ENCODE measurements at regions not wholly inside any gene's neighbourhood (a gene's known extent, or its start where the extent isn't known, plus 50 kb on each side); places are given as distances from the start of the nearest gene placed in this dataset.

DNA sequence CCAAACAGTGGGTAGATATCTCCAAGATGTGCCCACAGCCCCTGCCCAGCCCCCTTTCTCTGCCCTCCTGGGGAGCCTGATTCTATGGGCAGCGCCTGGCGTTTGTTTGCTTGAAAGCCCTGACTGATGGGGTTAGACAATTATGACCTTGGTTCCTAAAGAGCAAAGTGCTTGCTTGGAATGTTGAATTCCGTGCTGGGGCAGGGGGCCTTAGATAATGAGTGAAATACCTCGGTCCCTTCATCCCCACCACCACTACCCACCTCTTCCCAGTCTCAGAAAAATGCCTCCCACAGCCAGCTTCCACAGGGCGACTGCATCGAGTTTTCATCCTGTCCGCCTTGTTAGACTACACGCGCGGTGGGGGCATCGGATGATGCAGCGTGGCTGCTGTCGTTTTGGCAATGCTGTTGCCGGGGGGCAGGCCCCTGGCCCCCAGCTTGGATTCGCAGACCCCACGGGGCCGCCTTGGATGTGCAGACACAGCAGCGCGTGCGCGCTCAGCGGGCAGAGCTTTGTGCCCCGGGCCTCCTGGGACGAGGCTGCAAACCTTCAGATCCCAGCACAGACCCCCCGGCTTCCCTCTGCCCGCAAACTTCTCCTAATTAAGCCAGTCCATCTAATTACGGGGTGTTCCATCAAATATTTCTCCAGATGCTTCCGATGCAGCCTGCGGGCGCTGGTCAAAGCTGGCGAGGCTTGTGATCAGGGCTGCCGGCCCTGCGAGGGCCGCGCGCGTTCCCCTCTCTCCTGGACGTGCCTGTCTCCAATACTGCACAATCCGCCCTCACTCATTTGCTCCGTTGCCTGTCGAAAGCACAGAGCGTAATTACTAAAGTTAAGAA is 86.1 kb downstream of the LINC00237 start (continued):
- TF ChIP-seq, protein P1, sequence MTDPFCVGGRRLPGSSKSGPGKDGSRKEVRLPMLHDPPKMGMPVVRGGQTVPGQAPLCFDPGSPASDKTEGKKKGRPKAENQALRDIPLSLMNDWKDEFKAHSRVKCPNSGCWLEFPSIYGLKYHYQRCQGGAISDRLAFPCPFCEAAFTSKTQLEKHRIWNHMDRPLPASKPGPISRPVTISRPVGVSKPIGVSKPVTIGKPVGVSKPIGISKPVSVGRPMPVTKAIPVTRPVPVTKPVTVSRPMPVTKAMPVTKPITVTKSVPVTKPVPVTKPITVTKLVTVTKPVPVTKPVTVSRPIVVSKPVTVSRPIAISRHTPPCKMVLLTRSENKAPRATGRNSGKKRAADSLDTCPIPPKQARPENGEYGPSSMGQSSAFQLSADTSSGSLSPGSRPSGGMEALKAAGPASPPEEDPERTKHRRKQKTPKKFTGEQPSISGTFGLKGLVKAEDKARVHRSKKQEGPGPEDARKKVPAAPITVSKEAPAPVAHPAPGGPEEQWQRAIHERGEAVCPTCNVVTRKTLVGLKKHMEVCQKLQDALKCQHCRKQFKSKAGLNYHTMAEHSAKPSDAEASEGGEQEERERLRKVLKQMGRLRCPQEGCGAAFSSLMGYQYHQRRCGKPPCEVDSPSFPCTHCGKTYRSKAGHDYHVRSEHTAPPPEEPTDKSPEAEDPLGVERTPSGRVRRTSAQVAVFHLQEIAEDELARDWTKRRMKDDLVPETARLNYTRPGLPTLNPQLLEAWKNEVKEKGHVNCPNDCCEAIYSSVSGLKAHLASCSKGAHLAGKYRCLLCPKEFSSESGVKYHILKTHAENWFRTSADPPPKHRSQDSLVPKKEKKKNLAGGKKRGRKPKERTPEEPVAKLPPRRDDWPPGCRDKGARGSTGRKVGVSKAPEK (CRISPR knock-in tag; IDR thresholded peaks at IDR 0.05; ENCODE audit: borderline replicate concordance) = no peak
- TF ChIP-seq, protein P2, sequence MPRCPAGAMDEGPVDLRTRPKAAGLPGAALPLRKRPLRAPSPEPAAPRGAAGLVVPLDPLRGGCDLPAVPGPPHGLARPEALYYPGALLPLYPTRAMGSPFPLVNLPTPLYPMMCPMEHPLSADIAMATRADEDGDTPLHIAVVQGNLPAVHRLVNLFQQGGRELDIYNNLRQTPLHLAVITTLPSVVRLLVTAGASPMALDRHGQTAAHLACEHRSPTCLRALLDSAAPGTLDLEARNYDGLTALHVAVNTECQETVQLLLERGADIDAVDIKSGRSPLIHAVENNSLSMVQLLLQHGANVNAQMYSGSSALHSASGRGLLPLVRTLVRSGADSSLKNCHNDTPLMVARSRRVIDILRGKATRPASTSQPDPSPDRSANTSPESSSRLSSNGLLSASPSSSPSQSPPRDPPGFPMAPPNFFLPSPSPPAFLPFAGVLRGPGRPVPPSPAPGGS (CRISPR knock-in tag; IDR thresholded peaks at IDR 0.05) = no peak
- TF ChIP-seq ZNF713 (CRISPR knock-in tag; IDR thresholded peaks at IDR 0.05) = no peak
- no peak for TF ChIP-seq ZNF12 (CRISPR knock-in tag; IDR thresholded peaks at IDR 0.05)
- TF ChIP-seq ZBTB42 (CRISPR knock-in tag; IDR thresholded peaks at IDR 0.05) = no peak
- 0 out of 2 replicates have a peak, but pooled peaks have one; percentile 35 for TF ChIP-seq RCOR2 (CRISPR knock-in tag; IDR thresholded peaks at IDR 0.05)
- TF ChIP-seq DMAP1 (CRISPR knock-in tag; IDR thresholded peaks at IDR 0.05) = no peak
- no peak for TF ChIP-seq CAMTA2 (CRISPR knock-in tag; IDR thresholded peaks at IDR 0.05; ENCODE audit: borderline replicate concordance)
- TF ChIP-seq, protein P3, sequence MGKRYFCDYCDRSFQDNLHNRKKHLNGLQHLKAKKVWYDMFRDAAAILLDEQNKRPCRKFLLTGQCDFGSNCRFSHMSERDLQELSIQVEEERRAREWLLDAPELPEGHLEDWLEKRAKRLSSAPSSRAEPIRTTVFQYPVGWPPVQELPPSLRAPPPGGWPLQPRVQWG (CRISPR knock-in tag; IDR thresholded peaks at IDR 0.05; ENCODE audit: borderline replicate concordance, low read depth) = no peak
- TF ChIP-seq TBX3 (IDR thresholded peaks at IDR 0.05; ENCODE audit: borderline replicate concordance) = no peak
- no peak for TF ChIP-seq EZH2 (conservative IDR thresholded peaks at IDR 0.05; ENCODE audit: low read depth, low read length)
- no peak for TF ChIP-seq TMF1 (CRISPR knock-in tag; IDR thresholded peaks at IDR 0.05; ENCODE audit: low read depth)
- TF ChIP-seq NCOA1 (CRISPR knock-in tag; IDR thresholded peaks at IDR 0.05) = no peak
- peak; percentile 53; the same call in 1 of the 2 replicates for TF ChIP-seq ZNF350 (CRISPR knock-in tag; IDR thresholded peaks at IDR 0.05; ENCODE audit: borderline replicate concordance, low read depth)
- TF ChIP-seq TRIM24 (CRISPR knock-in tag; IDR thresholded peaks at IDR 0.05) = no peak
- TF ChIP-seq, protein P4, sequence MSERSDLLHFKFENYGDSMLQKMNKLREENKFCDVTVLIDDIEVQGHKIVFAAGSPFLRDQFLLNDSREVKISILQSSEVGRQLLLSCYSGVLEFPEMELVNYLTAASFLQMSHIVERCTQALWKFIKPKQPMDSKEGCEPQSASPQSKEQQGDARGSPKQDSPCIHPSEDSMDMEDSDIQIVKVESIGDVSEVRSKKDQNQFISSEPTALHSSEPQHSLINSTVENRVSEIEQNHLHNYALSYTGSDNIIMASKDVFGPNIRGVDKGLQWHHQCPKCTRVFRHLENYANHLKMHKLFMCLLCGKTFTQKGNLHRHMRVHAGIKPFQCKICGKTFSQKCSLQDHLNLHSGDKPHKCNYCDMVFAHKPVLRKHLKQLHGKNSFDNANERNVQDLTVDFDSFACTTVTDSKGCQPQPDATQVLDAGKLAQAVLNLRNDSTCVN (CRISPR knock-in tag; IDR thresholded peaks at IDR 0.05; ENCODE audit: borderline replicate concordance) = no peak
- TF ChIP-seq, protein P5, sequence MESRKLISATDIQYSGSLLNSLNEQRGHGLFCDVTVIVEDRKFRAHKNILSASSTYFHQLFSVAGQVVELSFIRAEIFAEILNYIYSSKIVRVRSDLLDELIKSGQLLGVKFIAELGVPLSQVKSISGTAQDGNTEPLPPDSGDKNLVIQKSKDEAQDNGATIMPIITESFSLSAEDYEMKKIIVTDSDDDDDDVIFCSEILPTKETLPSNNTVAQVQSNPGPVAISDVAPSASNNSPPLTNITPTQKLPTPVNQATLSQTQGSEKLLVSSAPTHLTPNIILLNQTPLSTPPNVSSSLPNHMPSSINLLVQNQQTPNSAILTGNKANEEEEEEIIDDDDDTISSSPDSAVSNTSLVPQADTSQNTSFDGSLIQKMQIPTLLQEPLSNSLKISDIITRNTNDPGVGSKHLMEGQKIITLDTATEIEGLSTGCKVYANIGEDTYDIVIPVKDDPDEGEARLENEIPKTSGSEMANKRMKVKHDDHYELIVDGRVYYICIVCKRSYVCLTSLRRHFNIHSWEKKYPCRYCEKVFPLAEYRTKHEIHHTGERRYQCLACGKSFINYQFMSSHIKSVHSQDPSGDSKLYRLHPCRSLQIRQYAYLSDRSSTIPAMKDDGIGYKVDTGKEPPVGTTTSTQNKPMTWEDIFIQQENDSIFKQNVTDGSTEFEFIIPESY (CRISPR knock-in tag; IDR thresholded peaks at IDR 0.05) = peak; percentile 29; the same call in 1 of the 2 replicates
- TF ChIP-seq HIVEP1 (CRISPR knock-in tag; IDR thresholded peaks at IDR 0.05) = no peak
- TF ChIP-seq SIN3B (IDR thresholded peaks at IDR 0.05; ENCODE audit: low read length) = no peak
- TF ChIP-seq, protein P6, sequence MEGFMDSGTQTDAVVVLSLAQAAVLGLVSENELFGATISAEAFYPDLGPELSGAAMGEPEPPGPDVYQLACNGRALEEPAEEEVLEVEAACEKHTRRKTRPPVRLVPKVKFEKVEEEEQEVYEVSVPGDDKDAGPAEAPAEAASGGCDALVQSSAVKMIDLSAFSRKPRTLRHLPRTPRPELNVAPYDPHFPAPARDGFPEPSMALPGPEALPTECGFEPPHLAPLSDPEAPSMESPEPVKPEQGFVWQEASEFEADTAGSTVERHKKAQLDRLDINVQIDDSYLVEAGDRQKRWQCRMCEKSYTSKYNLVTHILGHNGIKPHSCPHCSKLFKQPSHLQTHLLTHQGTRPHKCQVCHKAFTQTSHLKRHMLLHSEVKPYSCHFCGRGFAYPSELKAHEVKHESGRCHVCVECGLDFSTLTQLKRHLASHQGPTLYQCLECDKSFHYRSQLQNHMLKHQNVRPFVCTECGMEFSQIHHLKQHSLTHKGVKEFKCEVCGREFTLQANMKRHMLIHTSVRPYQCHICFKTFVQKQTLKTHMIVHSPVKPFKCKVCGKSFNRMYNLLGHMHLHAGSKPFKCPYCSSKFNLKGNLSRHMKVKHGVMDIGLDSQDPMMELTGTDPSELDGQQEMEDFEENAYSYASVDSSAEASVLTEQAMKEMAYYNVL (CRISPR knock-in tag; IDR thresholded peaks at IDR 0.05; ENCODE audit: borderline replicate concordance) = no peak; the same call in 1 of the 2 replicates
